ENCODE measurements at regions not wholly inside any gene's neighbourhood (a gene's known extent, or its start where the extent isn't known, plus 50 kb on each side); places are given as distances from the start of the nearest gene placed in this dataset.

- TF ChIP-seq, protein P1, sequence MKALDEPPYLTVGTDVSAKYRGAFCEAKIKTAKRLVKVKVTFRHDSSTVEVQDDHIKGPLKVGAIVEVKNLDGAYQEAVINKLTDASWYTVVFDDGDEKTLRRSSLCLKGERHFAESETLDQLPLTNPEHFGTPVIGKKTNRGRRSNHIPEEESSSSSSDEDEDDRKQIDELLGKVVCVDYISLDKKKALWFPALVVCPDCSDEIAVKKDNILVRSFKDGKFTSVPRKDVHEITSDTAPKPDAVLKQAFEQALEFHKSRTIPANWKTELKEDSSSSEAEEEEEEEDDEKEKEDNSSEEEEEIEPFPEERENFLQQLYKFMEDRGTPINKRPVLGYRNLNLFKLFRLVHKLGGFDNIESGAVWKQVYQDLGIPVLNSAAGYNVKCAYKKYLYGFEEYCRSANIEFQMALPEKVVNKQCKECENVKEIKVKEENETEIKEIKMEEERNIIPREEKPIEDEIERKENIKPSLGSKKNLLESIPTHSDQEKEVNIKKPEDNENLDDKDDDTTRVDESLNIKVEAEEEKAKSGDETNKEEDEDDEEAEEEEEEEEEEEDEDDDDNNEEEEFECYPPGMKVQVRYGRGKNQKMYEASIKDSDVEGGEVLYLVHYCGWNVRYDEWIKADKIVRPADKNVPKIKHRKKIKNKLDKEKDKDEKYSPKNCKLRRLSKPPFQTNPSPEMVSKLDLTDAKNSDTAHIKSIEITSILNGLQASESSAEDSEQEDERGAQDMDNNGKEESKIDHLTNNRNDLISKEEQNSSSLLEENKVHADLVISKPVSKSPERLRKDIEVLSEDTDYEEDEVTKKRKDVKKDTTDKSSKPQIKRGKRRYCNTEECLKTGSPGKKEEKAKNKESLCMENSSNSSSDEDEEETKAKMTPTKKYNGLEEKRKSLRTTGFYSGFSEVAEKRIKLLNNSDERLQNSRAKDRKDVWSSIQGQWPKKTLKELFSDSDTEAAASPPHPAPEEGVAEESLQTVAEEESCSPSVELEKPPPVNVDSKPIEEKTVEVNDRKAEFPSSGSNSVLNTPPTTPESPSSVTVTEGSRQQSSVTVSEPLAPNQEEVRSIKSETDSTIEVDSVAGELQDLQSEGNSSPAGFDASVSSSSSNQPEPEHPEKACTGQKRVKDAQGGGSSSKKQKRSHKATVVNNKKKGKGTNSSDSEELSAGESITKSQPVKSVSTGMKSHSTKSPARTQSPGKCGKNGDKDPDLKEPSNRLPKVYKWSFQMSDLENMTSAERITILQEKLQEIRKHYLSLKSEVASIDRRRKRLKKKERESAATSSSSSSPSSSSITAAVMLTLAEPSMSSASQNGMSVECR (CRISPR knock-in tag; IDR thresholded peaks at IDR 0.05; ENCODE audit: borderline replicate concordance), result no peak
- no peak for TF ChIP-seq ZNF532 (CRISPR knock-in tag; IDR thresholded peaks at IDR 0.05; ENCODE audit: borderline replicate concordance)
- no peak for TF ChIP-seq ZBTB21 (CRISPR knock-in tag; IDR thresholded peaks at IDR 0.05; ENCODE audit: borderline replicate concordance)
These were observed 181.0 kb upstream of the CD180 start (continued) for GRCh38 chr5:67377631-67378030.

DNA sequence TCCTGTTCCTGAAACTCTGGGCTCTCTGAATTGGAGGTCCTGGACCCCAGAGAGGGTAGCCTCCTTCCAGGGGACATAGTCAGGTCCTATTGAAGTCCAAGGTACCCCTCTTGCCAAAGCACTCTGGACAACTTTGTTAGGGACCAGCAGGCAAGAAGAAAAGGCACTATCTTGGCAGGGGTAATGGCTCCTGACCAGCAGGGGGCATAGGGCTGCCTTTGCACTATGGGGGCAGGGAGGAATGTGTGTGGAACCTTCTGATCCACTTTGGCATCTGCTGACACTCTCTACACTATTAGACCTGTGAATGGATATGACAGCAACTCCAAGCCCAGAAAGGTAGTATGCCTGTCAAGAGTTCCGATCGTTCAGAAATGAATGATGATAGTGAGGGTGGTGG is 179.0 kb upstream of the CD180 start:
- no peak overlapping the region for H3K4me3 Mint-ChIP-seq
- no peak for ATAC-seq

More for the DNA sequence above, 179.0 kb upstream of the CD180 start:
- Mint-ChIP-seq H3K27me3 (ENCODE audit: low read depth) (no peaks in the 10 kb centered on the region), H3K27ac (no peak overlapping the region), H3K36me3 (no peaks in the 10 kb centered on the region), H3K4me1 (peaks cover 8% of the 10 kb centered on the region), H3K9me3 (peaks cover 18% of the 10 kb centered on the region)
- ChIA-PET CTCF (no interaction called here), POLR2A (no interaction called here)
- TF ChIP-seq CDX4 (CRISPR knock-in tag; IDR thresholded peaks at IDR 0.05; ENCODE audit: borderline replicate concordance) (no peak), ZNF532 (CRISPR knock-in tag; IDR thresholded peaks at IDR 0.05; ENCODE audit: borderline replicate concordance) (no peak), NFYB (CRISPR knock-in tag; conservative IDR thresholded peaks at IDR 0.05; ENCODE audit: low read depth) (no peak), IRF1 (CRISPR knock-in tag; IDR thresholded peaks at IDR 0.05) (no peak), ZNF219 (CRISPR knock-in tag; IDR thresholded peaks at IDR 0.05; ENCODE audit: borderline replicate concordance) (no peak), NR1H2 (CRISPR knock-in tag; IDR thresholded peaks at IDR 0.05) (no peak), SP1 (CRISPR knock-in tag; conservative IDR thresholded peaks at IDR 0.05) (no peak), AR (CRISPR knock-in tag; IDR thresholded peaks at IDR 0.05) (no peak)
- TF ChIP-seq, protein P2, sequence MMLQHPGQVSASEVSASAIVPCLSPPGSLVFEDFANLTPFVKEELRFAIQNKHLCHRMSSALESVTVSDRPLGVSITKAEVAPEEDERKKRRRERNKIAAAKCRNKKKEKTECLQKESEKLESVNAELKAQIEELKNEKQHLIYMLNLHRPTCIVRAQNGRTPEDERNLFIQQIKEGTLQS (CRISPR knock-in tag; conservative IDR thresholded peaks at IDR 0.05), result no peak
- TF ChIP-seq, protein P3, sequence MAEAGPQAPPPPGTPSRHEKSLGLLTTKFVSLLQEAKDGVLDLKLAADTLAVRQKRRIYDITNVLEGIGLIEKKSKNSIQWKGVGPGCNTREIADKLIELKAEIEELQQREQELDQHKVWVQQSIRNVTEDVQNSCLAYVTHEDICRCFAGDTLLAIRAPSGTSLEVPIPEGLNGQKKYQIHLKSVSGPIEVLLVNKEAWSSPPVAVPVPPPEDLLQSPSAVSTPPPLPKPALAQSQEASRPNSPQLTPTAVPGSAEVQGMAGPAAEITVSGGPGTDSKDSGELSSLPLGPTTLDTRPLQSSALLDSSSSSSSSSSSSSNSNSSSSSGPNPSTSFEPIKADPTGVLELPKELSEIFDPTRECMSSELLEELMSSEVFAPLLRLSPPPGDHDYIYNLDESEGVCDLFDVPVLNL (CRISPR knock-in tag; IDR thresholded peaks at IDR 0.05; ENCODE audit: borderline replicate concordance, low read depth), result no peak
- no peak for DNase-seq (ENCODE audit: low spot score)

Data from WTC11 (cell line).